ENCODE measurements at regions not wholly inside any gene's neighbourhood (a gene's known extent, or its start where the extent isn't known, plus 50 kb on each side); places are given as distances from the start of the nearest gene placed in this dataset.

DNA sequence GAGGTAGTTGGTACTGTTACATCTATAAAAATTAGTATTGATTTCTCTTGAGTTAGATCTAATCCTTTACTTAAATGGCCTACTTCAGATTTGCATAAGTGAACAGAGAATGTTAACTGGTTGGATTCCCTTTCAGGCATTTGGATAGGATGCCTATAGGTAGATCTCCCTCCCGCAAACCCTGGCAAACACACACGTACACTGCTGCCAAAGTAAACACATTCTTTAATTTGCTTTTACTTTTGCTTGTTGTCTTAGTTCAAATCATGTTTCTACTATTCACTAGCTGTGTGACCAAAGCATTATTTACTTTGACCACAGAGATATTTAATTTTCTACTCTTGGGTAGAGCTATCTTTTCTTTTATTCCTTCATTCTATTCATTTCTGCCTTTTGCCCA is 936.1 kb upstream of the FBXO33 start:
- peaks cover 6% of the 10 kb centered on the region for H3K9me3 ChIP-seq (ENCODE audit: control insufficient read depth, low read length)
- no peaks in the 10 kb centered on the region for H3K9me3 Mint-ChIP-seq
- H3K27me3 Mint-ChIP-seq (ENCODE audit: insufficient read depth), result no peaks in the 10 kb centered on the region
- 92 to 94% methylated on average over 2 of the region's 2 CpGs for WGBS, 2 experiments (ENCODE audit: insufficient coverage in 1 of 2, insufficient read length in 1 of 2)
- no peaks in the 10 kb centered on the region for H3K27me3 ChIP-seq (ENCODE audit: control insufficient read depth, insufficient read depth, low read length, poor library complexity, severe bottlenecking)
- TF ChIP-seq, protein P1, sequence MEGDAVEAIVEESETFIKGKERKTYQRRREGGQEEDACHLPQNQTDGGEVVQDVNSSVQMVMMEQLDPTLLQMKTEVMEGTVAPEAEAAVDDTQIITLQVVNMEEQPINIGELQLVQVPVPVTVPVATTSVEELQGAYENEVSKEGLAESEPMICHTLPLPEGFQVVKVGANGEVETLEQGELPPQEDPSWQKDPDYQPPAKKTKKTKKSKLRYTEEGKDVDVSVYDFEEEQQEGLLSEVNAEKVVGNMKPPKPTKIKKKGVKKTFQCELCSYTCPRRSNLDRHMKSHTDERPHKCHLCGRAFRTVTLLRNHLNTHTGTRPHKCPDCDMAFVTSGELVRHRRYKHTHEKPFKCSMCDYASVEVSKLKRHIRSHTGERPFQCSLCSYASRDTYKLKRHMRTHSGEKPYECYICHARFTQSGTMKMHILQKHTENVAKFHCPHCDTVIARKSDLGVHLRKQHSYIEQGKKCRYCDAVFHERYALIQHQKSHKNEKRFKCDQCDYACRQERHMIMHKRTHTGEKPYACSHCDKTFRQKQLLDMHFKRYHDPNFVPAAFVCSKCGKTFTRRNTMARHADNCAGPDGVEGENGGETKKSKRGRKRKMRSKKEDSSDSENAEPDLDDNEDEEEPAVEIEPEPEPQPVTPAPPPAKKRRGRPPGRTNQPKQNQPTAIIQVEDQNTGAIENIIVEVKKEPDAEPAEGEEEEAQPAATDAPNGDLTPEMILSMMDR (conservative IDR thresholded peaks at IDR 0.05), result no peak
- H3K36me3 ChIP-seq (ENCODE audit: control insufficient read depth, insufficient read depth, low read length), result no peaks in the 10 kb centered on the region
- no peaks in the 10 kb centered on the region for H3K36me3 Mint-ChIP-seq (ENCODE audit: low read depth)
- peaks cover under 1% of the 10 kb centered on the region for H3K4me1 Mint-ChIP-seq
- no peak overlapping the region for H3K4me3 ChIP-seq (ENCODE audit: low read length)
- no peak overlapping the region for H3K4me3 Mint-ChIP-seq
- no peak overlapping the region for H3K27ac ChIP-seq (ENCODE audit: low read depth, low read length)
- no peak overlapping the region for H3K9ac ChIP-seq (ENCODE audit: extremely low read depth, low read length, poor library complexity, severe bottlenecking)
- no peak for DNase-seq
- no peak overlapping the region for H3K27ac Mint-ChIP-seq
- H3K4me1 ChIP-seq (ENCODE audit: control insufficient read depth, insufficient read depth, low read length), result no peaks in the 10 kb centered on the region

DNA sequence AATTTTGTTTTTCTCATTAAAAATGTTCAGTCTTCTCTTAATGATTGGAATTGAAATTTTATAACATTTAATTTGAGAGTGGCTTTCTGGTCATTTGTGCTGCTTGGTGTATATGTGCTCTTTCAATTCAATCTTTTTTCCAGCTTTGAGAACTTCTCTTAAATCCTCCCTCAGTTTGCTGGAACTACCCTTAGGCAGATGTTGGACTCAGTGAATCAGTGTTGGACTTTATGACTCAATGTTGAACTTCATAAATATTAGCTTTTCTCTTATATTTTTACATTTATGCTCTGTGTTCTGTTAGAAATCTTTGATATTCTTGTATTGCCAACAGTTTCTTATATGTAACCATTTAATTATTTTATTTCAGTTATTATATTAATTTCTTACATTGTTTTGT is 935.5 kb upstream of the FBXO33 start:
- Histone ChIP-seq H3K27ac (ENCODE audit: low read depth, low read length) (no peak overlapping the region), H3K4me1 (ENCODE audit: control insufficient read depth, insufficient read depth, low read length) (peaks cover under 1% of the 10 kb centered on the region), H3K9me3 (ENCODE audit: control insufficient read depth, low read length) (peaks cover 6% of the 10 kb centered on the region), H3K27me3 (ENCODE audit: control insufficient read depth, insufficient read depth, low read length, poor library complexity, severe bottlenecking) (no peaks in the 10 kb centered on the region), H3K9ac (ENCODE audit: extremely low read depth, low read length, poor library complexity, severe bottlenecking) (no peak overlapping the region), H3K4me3 (ENCODE audit: low read length) (no peak overlapping the region), H3K36me3 (ENCODE audit: control insufficient read depth, insufficient read depth, low read length) (no peaks in the 10 kb centered on the region)
- Mint-ChIP-seq H3K27ac (no peak overlapping the region), H3K4me3 (no peak overlapping the region), H3K9me3 (no peaks in the 10 kb centered on the region), H3K4me1 (peaks cover 6% of the 10 kb centered on the region), H3K36me3 (ENCODE audit: low read depth) (no peaks in the 10 kb centered on the region), H3K27me3 (ENCODE audit: insufficient read depth) (no peaks in the 10 kb centered on the region)
- no peak for DNase-seq
- TF ChIP-seq, protein P1 (conservative IDR thresholded peaks at IDR 0.05), result no peak

DNA sequence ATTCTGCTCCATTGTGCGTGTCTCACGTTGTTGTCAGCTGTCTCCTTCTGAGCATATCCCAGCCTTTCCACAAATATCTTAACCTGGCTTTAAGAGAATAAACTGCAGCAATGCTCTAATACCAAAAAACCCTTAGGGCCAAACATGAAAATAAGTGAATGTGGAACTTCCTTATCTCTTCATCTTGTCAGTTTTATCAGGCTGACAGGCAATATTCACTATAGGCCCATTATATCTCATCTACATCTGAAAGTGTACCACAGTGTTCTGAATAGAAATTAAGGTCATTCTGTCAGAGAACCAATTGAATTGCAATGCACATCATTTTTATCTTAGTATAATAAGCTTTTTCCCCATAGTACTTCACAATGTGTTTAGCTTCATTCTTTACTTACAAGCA is 933.1 kb upstream of the FBXO33 start:
- H3K27me3 Mint-ChIP-seq (ENCODE audit: insufficient read depth), result no peaks in the 10 kb centered on the region
- DNase-seq, result no peak
- peaks cover 4% of the 10 kb centered on the region for H3K4me1 ChIP-seq (ENCODE audit: control insufficient read depth, insufficient read depth, low read length)
- H3K36me3 Mint-ChIP-seq (ENCODE audit: low read depth), result peaks cover 2% of the 10 kb centered on the region
- peaks cover 3% of the 10 kb centered on the region for H3K9me3 Mint-ChIP-seq
- H3K4me3 Mint-ChIP-seq, result no peak overlapping the region
- no peak overlapping the region for H3K9ac ChIP-seq (ENCODE audit: extremely low read depth, low read length, poor library complexity, severe bottlenecking)
- TF ChIP-seq, protein P1 (conservative IDR thresholded peaks at IDR 0.05), result no peak
- H3K27ac Mint-ChIP-seq, result no peak overlapping the region
- H3K4me3 ChIP-seq (ENCODE audit: low read length), result no peak overlapping the region
- WGBS, 2 experiments (ENCODE audit: insufficient coverage in 1 of 2, insufficient read length in 1 of 2), result 96% methylated on average over 2 of the region's 2 CpGs; no CpG with 5 or more reads in 1 of the 2 experiments
- no peak overlapping the region for H3K27ac ChIP-seq (ENCODE audit: low read depth, low read length)
- peaks cover 13% of the 10 kb centered on the region for H3K4me1 Mint-ChIP-seq
- peaks cover 15% of the 10 kb centered on the region for H3K9me3 ChIP-seq (ENCODE audit: control insufficient read depth, low read length)
- H3K27me3 ChIP-seq (ENCODE audit: control insufficient read depth, insufficient read depth, low read length, poor library complexity, severe bottlenecking), result no peaks in the 10 kb centered on the region
- no peaks in the 10 kb centered on the region for H3K36me3 ChIP-seq (ENCODE audit: control insufficient read depth, insufficient read depth, low read length)
